GM19025 (cell line): ENCODE measurements at regions not wholly inside any gene's neighbourhood (a gene's known extent, or its start where the extent isn't known, plus 50 kb on each side); places are given as distances from the start of the nearest gene placed in this dataset.

ENCODE experiments used
- ATAC-seq: cut with Tn5 transposase; IDR thresholded peaks from one replicate; pipeline ENCODE4 v1.9.1; 2021; ENCODE audit warnings: mild to moderate bottlenecking, low read depth, moderate library complexity; ENCODE audit not compliant: unreplicated experiment

GRCh38 chr1:234718496-234719453 is 108.8 kb upstream of the IRF2BP2 start:
- no peak for ATAC-seq

DNA sequence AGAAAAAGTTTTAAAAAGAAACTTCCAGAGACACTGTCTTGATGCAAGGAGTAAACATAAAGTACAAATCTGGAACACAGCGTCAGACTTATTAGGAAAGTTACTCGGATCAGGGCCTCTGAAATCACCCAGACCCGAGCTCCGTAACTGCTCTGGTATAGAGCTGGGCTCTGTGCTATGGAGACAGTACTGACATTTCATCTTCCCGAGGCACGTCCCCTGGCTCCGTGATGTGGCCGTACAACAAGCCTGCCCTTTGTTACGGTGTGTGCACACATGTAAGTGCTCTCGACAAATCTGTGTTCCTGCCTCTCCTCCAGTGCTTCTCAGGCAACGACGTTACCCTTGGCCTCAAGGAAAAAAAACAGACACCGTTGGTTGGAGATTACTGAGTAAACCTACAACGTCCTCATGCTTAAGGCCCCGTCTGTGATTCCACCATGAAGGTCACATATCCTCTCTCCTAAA is 107.0 kb upstream of the IRF2BP2 start:
- ATAC-seq, result no peak

DNA sequence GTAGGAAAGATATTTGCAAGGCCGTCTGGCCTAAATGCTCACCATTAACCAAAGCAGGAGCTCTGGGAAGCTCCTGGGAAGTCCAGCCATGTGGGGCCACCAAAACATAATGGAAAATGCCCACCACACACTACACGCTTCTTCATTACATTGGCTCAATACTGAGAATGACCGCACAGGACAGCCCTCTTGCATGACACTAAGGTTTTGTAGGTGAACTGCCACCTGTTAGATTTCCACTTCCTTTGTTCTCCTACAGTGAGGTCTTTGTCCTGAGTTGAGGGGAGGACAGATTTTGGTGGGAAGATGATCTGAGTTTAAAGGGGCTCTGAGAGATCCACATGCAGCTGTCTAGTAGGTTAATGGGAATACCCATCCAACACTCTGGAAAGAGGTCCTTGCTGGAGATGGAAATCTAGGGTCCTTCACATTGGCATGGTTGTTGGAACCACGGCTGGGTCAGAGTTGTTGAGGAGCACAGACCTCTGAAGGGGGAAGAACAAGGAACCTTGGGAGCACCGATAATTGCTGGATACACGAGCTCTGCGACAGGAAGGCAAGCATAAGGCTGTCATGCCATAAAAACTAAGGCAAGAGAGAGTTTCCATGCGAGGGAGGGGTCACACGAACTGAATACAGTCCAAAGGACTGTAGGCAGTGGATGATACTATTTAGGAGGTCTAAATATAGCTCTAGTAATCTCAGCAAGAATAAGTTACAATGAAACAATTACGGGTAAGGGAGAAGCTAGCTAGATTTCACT is 105.5 kb upstream of the IRF2BP2 start:
- ATAC-seq, result no peak

GRCh38 chr1:234713859-234714258 is 103.9 kb upstream of the IRF2BP2 start:
- no peak for ATAC-seq

GRCh38 chr1:234713440-234713839 is 103.5 kb upstream of the IRF2BP2 start:
- no peak for ATAC-seq

DNA sequence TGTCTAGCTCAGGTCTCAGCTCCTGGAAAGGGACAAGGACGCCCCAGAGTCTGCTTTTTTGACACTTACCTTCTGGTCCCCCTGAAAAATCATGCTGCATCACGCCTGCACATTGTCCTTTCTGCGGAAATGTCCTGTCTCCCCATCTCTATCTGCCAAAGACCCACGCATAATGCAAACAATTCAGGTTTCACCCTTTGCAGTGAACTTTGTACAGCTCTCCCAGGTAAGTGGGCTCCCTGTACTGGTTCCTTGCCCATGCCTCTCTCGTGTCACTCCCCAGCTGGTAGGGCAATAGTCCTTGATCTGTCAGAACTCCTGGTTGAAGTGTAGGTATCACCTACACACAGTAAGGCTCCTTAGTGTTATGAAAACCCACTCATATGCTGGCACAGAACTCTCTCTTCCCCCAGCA is 102.9 kb upstream of the IRF2BP2 start:
- ATAC-seq, result no peak

GRCh38 chr1:234710936-234711724 is 101.2 kb upstream of the IRF2BP2 start:
- no peak for ATAC-seq

GRCh38 chr1:234710381-234710780 is 100.4 kb upstream of the IRF2BP2 start:
- ATAC-seq, result no peak

- ATAC-seq, result no peak
Observed at GRCh38 chr1:234709473-234710228, 99.7 kb upstream of the IRF2BP2 start.

DNA sequence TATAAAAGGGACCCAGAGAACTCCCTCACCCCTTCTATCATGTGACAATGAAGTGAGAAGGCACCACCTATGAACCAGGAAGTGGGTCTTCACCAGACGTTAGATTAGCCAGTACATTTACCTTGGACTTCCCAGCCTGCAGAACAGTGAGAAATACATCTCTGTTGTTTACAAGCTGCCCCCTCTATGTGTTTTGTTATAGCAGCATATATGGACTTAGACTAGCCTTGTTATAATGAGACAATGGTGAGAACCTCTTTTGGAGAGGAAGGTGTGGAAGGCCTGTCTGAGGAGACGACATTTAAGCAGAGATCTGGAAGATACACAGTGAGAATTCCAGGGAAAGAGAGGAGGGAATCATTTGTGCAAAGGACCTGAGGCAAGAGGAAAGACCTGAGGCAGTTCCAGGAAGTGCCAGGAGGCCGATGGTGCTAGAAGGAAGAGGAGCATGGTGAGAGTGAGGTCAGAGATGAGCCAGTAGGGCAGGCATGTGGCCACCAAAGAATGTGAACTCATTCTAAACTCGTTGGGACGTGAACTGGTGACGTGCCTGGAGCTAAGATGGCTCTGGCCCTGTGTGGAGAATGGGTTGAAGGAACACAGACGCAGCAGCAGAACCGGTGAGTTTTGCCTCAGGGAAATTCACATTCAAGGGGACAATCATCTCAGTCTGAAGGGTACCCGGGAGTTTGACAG is 98.9 kb upstream of the IRF2BP2 start:
- no peak for ATAC-seq

GRCh38 chr1:234707641-234708040 is 97.7 kb upstream of the IRF2BP2 start:
- ATAC-seq, result no peak

- ATAC-seq, result no peak
Observed at GRCh38 chr1:234706931-234707330, 97.0 kb upstream of the IRF2BP2 start.

- no peak for ATAC-seq
Observed at GRCh38 chr1:234706199-234706598, 96.2 kb upstream of the IRF2BP2 start.

- no peak for ATAC-seq
Observed at GRCh38 chr1:234705615-234706014, 95.6 kb upstream of the IRF2BP2 start.

DNA sequence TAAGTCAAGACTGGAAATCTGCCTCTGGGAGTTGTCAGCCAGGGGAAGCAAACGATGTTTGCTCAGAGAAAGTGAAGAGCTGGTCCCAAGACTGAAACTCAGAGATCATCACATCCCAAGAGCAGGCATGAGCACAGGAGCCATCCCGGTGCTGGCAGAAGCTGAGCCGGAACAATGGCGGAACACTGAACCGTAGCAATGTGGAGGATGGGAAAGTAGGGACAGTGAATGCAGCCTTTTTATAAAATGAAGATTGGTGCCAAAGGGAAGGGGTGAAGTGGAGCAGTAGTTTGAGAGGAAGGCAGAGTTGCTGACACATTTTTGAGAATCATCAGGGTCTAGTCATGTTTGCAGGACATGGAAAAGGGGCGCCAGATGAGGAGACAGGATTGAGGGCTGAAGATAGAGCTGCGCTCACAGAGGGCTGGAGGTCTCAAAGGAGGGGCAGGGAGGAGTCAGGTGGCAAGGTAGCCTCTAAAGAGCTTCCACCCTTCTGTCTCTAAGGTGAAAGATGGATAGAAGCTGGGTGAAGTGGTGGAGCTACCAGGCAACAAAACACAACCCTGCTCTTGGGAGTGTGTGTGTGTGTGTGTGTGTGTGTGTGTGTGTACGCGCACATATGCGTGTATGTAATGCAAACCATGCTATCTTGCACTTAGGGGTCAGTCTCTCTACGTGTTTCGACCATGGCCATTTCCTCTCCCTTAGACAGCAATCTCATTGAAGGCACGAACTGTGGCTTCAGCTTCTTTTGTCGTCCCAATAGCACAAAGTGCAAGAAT is 94.3 kb upstream of the IRF2BP2 start:
- ATAC-seq, result no peak

DNA sequence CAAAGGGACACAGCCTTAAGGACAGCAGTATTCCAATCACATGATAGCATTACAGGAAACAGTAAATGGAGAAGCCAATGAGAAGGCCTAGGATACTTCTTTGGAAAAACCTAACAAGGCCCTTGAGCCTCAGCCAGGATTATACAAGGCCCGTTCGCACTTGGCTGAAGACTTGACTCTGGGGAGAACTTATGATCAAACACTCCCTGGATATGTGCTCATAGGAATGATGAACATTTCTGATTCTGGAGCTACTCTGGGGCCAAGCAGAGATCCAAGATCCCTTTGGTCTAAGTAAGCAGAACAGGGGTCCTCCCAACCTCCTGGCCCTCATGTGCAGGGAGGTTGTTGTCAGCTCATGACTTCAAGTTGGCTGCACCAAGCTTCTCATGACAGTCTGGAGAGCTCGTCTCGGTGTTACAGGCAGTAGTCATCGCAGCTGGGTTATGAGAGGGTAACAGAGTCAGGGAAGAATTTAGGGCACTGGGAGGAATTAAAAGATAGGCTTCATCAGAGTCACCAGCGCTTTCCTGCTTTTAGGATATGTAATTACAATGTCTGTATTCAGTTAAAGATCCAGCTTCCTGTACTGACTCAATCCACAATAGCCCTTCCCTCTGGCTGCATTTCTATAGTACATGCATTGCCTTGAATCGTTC is 92.5 kb upstream of the IRF2BP2 start:
- ATAC-seq, result no peak

DNA sequence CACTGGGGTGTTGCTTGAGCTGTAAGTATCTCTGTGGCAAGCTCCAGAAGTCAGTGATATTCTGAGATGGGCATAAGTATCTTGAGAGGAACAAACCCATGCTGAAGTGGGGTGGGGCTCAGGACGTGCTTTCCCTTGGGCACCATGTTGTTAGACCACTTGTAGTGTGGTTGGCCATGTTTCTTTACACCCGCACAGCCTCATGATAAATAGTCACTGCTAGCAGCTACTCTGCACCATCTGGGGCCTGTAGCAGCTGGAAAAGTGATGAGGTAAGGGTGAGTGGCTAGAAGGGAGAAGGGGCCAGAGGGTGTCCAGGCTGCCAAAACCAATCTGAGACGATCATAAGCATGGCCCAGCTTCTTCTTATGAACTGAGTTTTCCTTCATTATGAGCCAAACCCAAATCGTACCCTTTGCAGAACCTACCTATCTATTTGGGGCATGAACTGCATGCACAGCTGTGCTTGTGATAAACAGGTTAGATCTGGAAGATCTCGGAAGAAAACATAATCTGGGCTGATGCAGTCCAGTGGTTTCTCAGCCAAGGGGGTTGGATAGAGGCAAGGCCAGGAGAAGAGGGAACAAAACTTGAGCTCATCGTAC is 91.9 kb upstream of the IRF2BP2 start:
- no peak for ATAC-seq
